ENCODE measurements at regions not wholly inside any gene's neighbourhood (a gene's known extent, or its start where the extent isn't known, plus 50 kb on each side); places are given as distances from the start of the nearest gene placed in this dataset.

DNA sequence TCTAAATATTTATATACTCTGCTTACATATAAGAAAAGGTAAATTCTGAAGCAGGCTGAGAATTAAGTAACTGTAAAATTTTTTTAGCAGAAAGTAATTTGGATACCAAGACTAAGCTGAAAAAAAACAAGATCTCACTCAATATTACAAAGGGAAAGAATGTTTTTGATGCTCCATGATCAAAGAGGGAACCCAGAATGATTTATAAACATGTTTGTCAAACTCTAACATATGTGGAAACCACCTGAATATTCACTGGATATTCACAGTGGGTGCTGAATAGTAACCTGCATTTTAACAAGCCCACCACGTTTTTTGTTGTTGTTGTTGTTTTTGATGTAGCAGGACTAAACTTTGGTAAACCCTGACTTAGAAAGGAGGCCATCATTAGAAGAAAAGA is 324.9 kb upstream of the GATB start:
- Histone ChIP-seq H3K4me2 (ENCODE audit: insufficient read depth, insufficient read length, low read length) (no peak overlapping the region), H2BK20ac (ENCODE audit: low read depth, low read length, poor library complexity, severe bottlenecking) (no peak overlapping the region), H3K27me3 (ENCODE audit: insufficient read depth, low read length) (no peaks in the 10 kb centered on the region), H4K5ac (ENCODE audit: insufficient read length, low read depth, low read length) (no peak overlapping the region), H3K9me3 (ENCODE audit: control insufficient read depth, low read depth, low read length) (no peaks in the 10 kb centered on the region), H2AK5ac (ENCODE audit: insufficient read length, low read length) (no peak overlapping the region), H3K14ac (ENCODE audit: insufficient read depth, low read length) (no peak overlapping the region), H3K27ac (ENCODE audit: insufficient read length, low read depth, low read length) (no peak overlapping the region), H3K79me1 (ENCODE audit: insufficient read depth, low read depth, low read length, poor library complexity, severe bottlenecking) (no peaks in the 10 kb centered on the region), H3T11ph (ENCODE audit: low read length) (no peak overlapping the region), H3K4ac (ENCODE audit: low read depth, low read length) (no peak overlapping the region), H3K79me2 (ENCODE audit: insufficient read depth, low read length) (no peaks in the 10 kb centered on the region), H4K8ac (replicated peaks; ENCODE audit: insufficient read length, low read depth, low read length) (no peak overlapping the region), H2BK5ac (ENCODE audit: insufficient read length, low read length) (no peak overlapping the region), H3K9ac (ENCODE audit: extremely low read depth, insufficient read length, low read length) (no peak overlapping the region), H3K23me2 (ENCODE audit: insufficient read length, low read depth, low read length, poor library complexity, severe bottlenecking) (no peaks in the 10 kb centered on the region), H3K4me1 (ENCODE audit: insufficient read depth, low read length) (no peaks in the 10 kb centered on the region; the same call in 1 of the 2 replicates), H4K91ac (ENCODE audit: insufficient read length, low read depth, low read length) (no peak overlapping the region), H2BK120ac (ENCODE audit: low read depth, low read length, poor library complexity, severe bottlenecking) (no peak overlapping the region), H4K20me1 (ENCODE audit: control insufficient read depth, insufficient read depth, insufficient read length) (no peaks in the 10 kb centered on the region), H3K23ac (ENCODE audit: insufficient read length, low read depth, low read length) (no peak overlapping the region), H3K18ac (ENCODE audit: insufficient read length, low read depth, low read length) (no peak overlapping the region), H2AFZ (ENCODE audit: low read length) (no peak overlapping the region), H2BK15ac (ENCODE audit: low read depth, low read length) (no peak overlapping the region), H2BK12ac (ENCODE audit: insufficient read length, low read depth, low read length) (no peak overlapping the region), H3K56ac (ENCODE audit: insufficient read length, low read depth, low read length) (no peak overlapping the region)
- Mint-ChIP-seq H3K9me3 (no peaks in the 10 kb centered on the region), H3K4me3 (no peak overlapping the region), H3K27ac (no peak overlapping the region), H3K27me3 (ENCODE audit: low read depth) (no peaks in the 10 kb centered on the region), H3K36me3 (ENCODE audit: insufficient read depth in 1 of 3, low read depth in 3 of 3) (peaks cover 0 to 2% (median 0%) of the 10 kb centered on the region in 3 experiments; a peak in 1 of 7 replicates), H3K4me1 (peaks cover 5 to 10% of the 10 kb centered on the region in 2 experiments)
- WGBS (ENCODE audit: extremely low coverage, insufficient read length, low lambda C conversion rate): no CpG with 5 or more reads among the region's 1 CpG
- TF ChIP-seq, protein P1, sequence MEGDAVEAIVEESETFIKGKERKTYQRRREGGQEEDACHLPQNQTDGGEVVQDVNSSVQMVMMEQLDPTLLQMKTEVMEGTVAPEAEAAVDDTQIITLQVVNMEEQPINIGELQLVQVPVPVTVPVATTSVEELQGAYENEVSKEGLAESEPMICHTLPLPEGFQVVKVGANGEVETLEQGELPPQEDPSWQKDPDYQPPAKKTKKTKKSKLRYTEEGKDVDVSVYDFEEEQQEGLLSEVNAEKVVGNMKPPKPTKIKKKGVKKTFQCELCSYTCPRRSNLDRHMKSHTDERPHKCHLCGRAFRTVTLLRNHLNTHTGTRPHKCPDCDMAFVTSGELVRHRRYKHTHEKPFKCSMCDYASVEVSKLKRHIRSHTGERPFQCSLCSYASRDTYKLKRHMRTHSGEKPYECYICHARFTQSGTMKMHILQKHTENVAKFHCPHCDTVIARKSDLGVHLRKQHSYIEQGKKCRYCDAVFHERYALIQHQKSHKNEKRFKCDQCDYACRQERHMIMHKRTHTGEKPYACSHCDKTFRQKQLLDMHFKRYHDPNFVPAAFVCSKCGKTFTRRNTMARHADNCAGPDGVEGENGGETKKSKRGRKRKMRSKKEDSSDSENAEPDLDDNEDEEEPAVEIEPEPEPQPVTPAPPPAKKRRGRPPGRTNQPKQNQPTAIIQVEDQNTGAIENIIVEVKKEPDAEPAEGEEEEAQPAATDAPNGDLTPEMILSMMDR (conservative IDR thresholded peaks at IDR 0.05): no peak
- DNase-seq: no peak
